Transverse colon (tissue), 4 donors: ENCODE measurements at regions not wholly inside any gene's neighbourhood (a gene's known extent, or its start where the extent isn't known, plus 50 kb on each side); places are given as distances from the start of the nearest gene placed in this dataset.
"Not testable (repeated sequence)": the region's sequence is repeated elsewhere in the genome, so short reads cannot be mapped to it uniquely, and the experiment has no call there.

Experiments
- DNase-seq: peaks from one replicate; pipeline ENCODE4 v3.0.0-alpha.2; 2019
- H3K27ac ChIP-seq, 4 donors: fragments of 200-600 bp; sonication (generic); 2 replicates each; pipeline ENCODE4 v1.5.1; 2016 to 2018; ENCODE audit warnings: inconsistent platforms in 4 of 4
- H3K27me3 ChIP-seq: fragments of 200-600 bp; sonication (generic); 2 replicates; pipeline ENCODE4 v1.5.1; 2017; ENCODE audit warnings: inconsistent platforms
- H3K36me3 ChIP-seq, 4 donors: fragments of 200-600 bp; sonication (generic); 2 replicates each; pipeline ENCODE4 v1.5.1; 2017 to 2019; ENCODE audit warnings: inconsistent platforms in 4 of 4
- H3K4me1 ChIP-seq, 4 donors: fragments of 200-600 bp; sonication (generic); 2 replicates each; pipeline ENCODE4 v1.5.1; 2017 to 2020; ENCODE audit warnings: inconsistent platforms in 4 of 4
- H3K4me3 ChIP-seq, 4 donors: fragments of 200-600 bp; sonication (generic); 1 replicate in 1 of 4; 2 replicates in 3 of 4; pipeline versions ENCODE4 v1.5.1 to v1.6.1; 2017 to 2019; ENCODE audit warnings: inconsistent platforms in 4 of 4
- H3K9me3 ChIP-seq, 2 donors: fragments of 200-600 bp; sonication (generic); 2 replicates each; pipeline ENCODE4 v1.5.1; 2017 to 2019; ENCODE audit warnings: inconsistent platforms in 2 of 2
- WGBS, 2 donors: methylation state at CpG; one replicate each; pipeline ENCODE4 v1.1.5; 2018; ENCODE audit warnings: low coverage in 1 of 2; 5-methylcytosine and 5-hydroxymethylcytosine counted together
- in situ Hi-C, 4 donors: fragments of 200-750 bp; cut with MboI; loops; one replicate each; pipeline versions ENCODE4 v1.15.0 to v1.15.1; 2017; ENCODE audit warnings: low sequenced_read_pairs in 3 of 4, low pct_ligation_motif_present in 1 of 4, low pct_unique_long_range_greater_than_20kb in 1 of 4
- intact Hi-C: fragments of 100-400 bp; cut with DNase I; formaldehyde crosslinking; loops from one replicate; pipeline ENCODE4 v1.15.1; 2023; ENCODE audit warnings: low total_unique reads

GRCh38 chr9:62860939-62861860 is 1671.4 kb downstream of the SPATA31A7 start:
- DNase-seq, H3K9me3 ChIP-seq, H3K4me1 ChIP-seq, intact Hi-C loops, H3K27ac ChIP-seq, H3K4me3 ChIP-seq, H3K36me3 ChIP-seq, in situ Hi-C loops: not testable (repeated sequence)
- WGBS, 2 donors = 85 to 91% methylated on average over 11 of the region's 11 CpGs
- H3K27me3 ChIP-seq = peaks cover 50% of the 10 kb centered on the region

- H3K4me1 ChIP-seq, H3K36me3 ChIP-seq, DNase-seq, intact Hi-C loops, in situ Hi-C loops, H3K9me3 ChIP-seq, H3K27ac ChIP-seq, H3K4me3 ChIP-seq: not testable (repeated sequence)
- 71 to 96% methylated on average over 2 of the region's 2 CpGs for WGBS, 2 donors
- H3K27me3 ChIP-seq = peaks cover 50% of the 10 kb centered on the region
Measured at GRCh38 chr9:62862180-62862579, 1672.3 kb downstream of the SPATA31A7 start.

- H3K9me3 ChIP-seq, H3K36me3 ChIP-seq, in situ Hi-C loops, intact Hi-C loops, DNase-seq, H3K4me1 ChIP-seq, H3K27ac ChIP-seq, H3K4me3 ChIP-seq: not testable (repeated sequence)
- 9 to 22% methylated on average over 4 of the region's 4 CpGs for WGBS, 2 donors
- H3K27me3 ChIP-seq = peaks cover 48% of the 10 kb centered on the region
Measured at GRCh38 chr9:62863319-62863718, 1673.5 kb downstream of the SPATA31A7 start.

GRCh38 chr9:62863867-62864266 is 1674.0 kb downstream of the SPATA31A7 start:
- in situ Hi-C loops, H3K9me3 ChIP-seq, H3K4me3 ChIP-seq, intact Hi-C loops, H3K4me1 ChIP-seq, H3K27ac ChIP-seq, H3K36me3 ChIP-seq, DNase-seq: not testable (repeated sequence)
- 67 to 70% methylated on average over 8 of the region's 8 CpGs for WGBS, 2 donors
- H3K27me3 ChIP-seq = peaks cover 50% of the 10 kb centered on the region

- intact Hi-C loops, H3K36me3 ChIP-seq, H3K27ac ChIP-seq, H3K9me3 ChIP-seq, in situ Hi-C loops, H3K4me1 ChIP-seq: not testable (repeated sequence)
- DNase-seq = peak; percentile 32
- peaks cover 50% of the 10 kb centered on the region for H3K27me3 ChIP-seq
- 22 to 28% methylated on average over 19 to 28 of the region's 28 CpGs for WGBS, 2 donors
- H3K4me3 ChIP-seq = peak overlapping the region in 1 of 4 donors; percentile 14
Measured at GRCh38 chr9:62864481-62865469, 1674.9 kb downstream of the SPATA31A7 start.

- H3K36me3 ChIP-seq, H3K4me3 ChIP-seq, H3K4me1 ChIP-seq, H3K27ac ChIP-seq, H3K9me3 ChIP-seq, intact Hi-C loops, in situ Hi-C loops, DNase-seq: not testable (repeated sequence)
- 47 to 81% methylated on average over 2 to 4 of the region's 4 CpGs for WGBS, 2 donors
- peaks cover 29% of the 10 kb centered on the region for H3K27me3 ChIP-seq
Measured at GRCh38 chr9:62869061-62869460, 1679.2 kb downstream of the SPATA31A7 start.

- 54 to 60% methylated on average over 1 of the region's 1 CpG for WGBS, 2 donors
- in situ Hi-C loops, DNase-seq: not testable (repeated sequence)
Measured at GRCh38 chr9:62871765-62872164, 1681.9 kb downstream of the SPATA31A7 start.

GRCh38 chr9:62874213-62874612 is 1684.4 kb downstream of the SPATA31A7 start:
- DNase-seq, H3K27me3 ChIP-seq, intact Hi-C loops, H3K36me3 ChIP-seq, H3K4me1 ChIP-seq, H3K27ac ChIP-seq, H3K9me3 ChIP-seq, in situ Hi-C loops, H3K4me3 ChIP-seq: not testable (repeated sequence)
- 81 to 87% methylated on average over 3 to 10 of the region's 10 CpGs for WGBS, 2 donors

More at GRCh38 chr9:62871765-62872164, 1681.9 kb downstream of the SPATA31A7 start:
- H3K4me3 ChIP-seq, intact Hi-C loops, H3K27ac ChIP-seq, H3K27me3 ChIP-seq, H3K36me3 ChIP-seq, H3K9me3 ChIP-seq, H3K4me1 ChIP-seq: not testable (repeated sequence)

- DNase-seq, H3K27ac ChIP-seq, H3K4me1 ChIP-seq, in situ Hi-C loops, H3K36me3 ChIP-seq, intact Hi-C loops, H3K9me3 ChIP-seq, H3K27me3 ChIP-seq, H3K4me3 ChIP-seq: not testable (repeated sequence)
- 68 to 77% methylated on average over 1 to 4 of the region's 4 CpGs for WGBS, 2 donors
Measured at GRCh38 chr9:62874745-62875599, 1685.1 kb downstream of the SPATA31A7 start.

- H3K36me3 ChIP-seq, H3K4me1 ChIP-seq, H3K27ac ChIP-seq, H3K4me3 ChIP-seq, intact Hi-C loops, in situ Hi-C loops, DNase-seq, H3K9me3 ChIP-seq: not testable (repeated sequence)
- H3K27me3 ChIP-seq = peaks cover 12% of the 10 kb centered on the region
Measured at GRCh38 chr9:62877552-62877951, 1687.7 kb downstream of the SPATA31A7 start.
